K562 (cell line): ENCODE measurements at regions not wholly inside any gene's neighbourhood (a gene's known extent, or its start where the extent isn't known, plus 50 kb on each side); places are given as distances from the start of the nearest gene placed in this dataset.

ENCODE experiments used
- ATAC-seq: fragments of 200-7000 bp; cut with Tn5 transposase; 3 replicates; pipeline ENCODE4 v1.9.1; 2020; ENCODE audit warnings: moderate library complexity
- BruUV-seq: library from RNA; stranded (reverse); fragments of 400-500 nt; replicated peaks from 2 replicates; lab custom pipeline; 2021; lab: Mats Ljungman, UMichigan
- CTCF ChIA-PET: fragments of 300-600 bp; formaldehyde crosslinking; extraction: SDS; loops from one replicate; lab custom pipeline; 2021; ENCODE audit warnings: low intra/inter-chr PET ratio; lab: Yijun Ruan, JAX
- POLR2A ChIA-PET: fragments of 300-600, 350-650 bp; sonication (Branson Sonifier 250); formaldehyde crosslinking; extraction: SDS; loops from one replicate; lab custom pipeline; 2021; ENCODE audit warnings: antibody characterized with exemption, inconsistent platforms; lab: Yijun Ruan, JAX
- DNase-seq, 4 experiments: peaks; one replicate each; pipeline versions ENCODE4 v3.0.0 to v3.0.0-alpha.2; 2011 to 2018; ENCODE audit warnings: low spot score in 3 of 4, mixed read lengths in 3 of 4; ENCODE audit errors: extremely low read depth in 1 of 4
- FAIRE-seq: peaks from 2 replicates; lab custom pipeline; 2011; peaks lifted over from hg19 to GRCh38; lab: Jason Lieb, UNC
- H2AFZ ChIP-seq: 2 replicates; pipeline ENCODE4 v1.6.0; 2011; ENCODE audit warnings: low read depth, low read length, control low read depth, inconsistent platforms
- H3K27ac ChIP-seq: fragments of 200-600 bp; 3 replicates; pipeline ENCODE4 v1.8.0; 2011; ENCODE audit warnings: low read depth, mild to moderate bottlenecking, control low read depth, inconsistent platforms, low read length, moderate library complexity, mixed read lengths; ENCODE audit errors: extremely low read depth
- H3K27me3 ChIP-seq, 2 experiments: fragments of 300-600 bp in 1 of 2; 2 replicates in 1 of 2; 3 replicates in 1 of 2; pipeline versions ENCODE4 v1.6.0 to v1.8.0; 2011; ENCODE audit warnings: inconsistent platforms in 2 of 2, low read length in 2 of 2, mild to moderate bottlenecking in 1 of 2, mixed read lengths in 1 of 2, moderate library complexity in 1 of 2; ENCODE audit not compliant: control insufficient read depth in 2 of 2, insufficient read depth in 2 of 2
- H3K36me3 ChIP-seq: fragments of 300-600 bp; 3 replicates; pipeline ENCODE4 v1.8.0; 2011; ENCODE audit warnings: mild to moderate bottlenecking, low read length, inconsistent platforms; ENCODE audit not compliant: control insufficient read depth, insufficient read depth
- H3K4me1 ChIP-seq, 2 experiments: fragments of 200-600 bp in 1 of 2; replicated peaks in 1 of 2; 2 replicates in 1 of 2; 3 replicates in 1 of 2; pipeline versions ENCODE4 v1.5.1 to v1.8.0; 2011; ENCODE audit warnings: inconsistent platforms in 2 of 2, low read length in 2 of 2, mild to moderate bottlenecking in 1 of 2, mixed read lengths in 1 of 2, moderate library complexity in 1 of 2; ENCODE audit not compliant: control insufficient read depth in 2 of 2, insufficient read depth in 2 of 2
- H3K4me2 ChIP-seq: 2 replicates; pipeline ENCODE4 v1.6.1; 2011; ENCODE audit warnings: low read length, control low read depth, inconsistent platforms, mixed read lengths; ENCODE audit not compliant: insufficient read depth
- H3K4me3 ChIP-seq: fragments of 200-600 bp; sonication (generic), shearing (Covaris generic); 2 replicates; pipeline ENCODE4 v1.5.1; 2016; ENCODE audit warnings: control low read depth, inconsistent platforms
- H3K79me2 ChIP-seq: fragments of 200-600 bp; 3 replicates; pipeline ENCODE4 v1.8.0; 2011; ENCODE audit warnings: low read length, inconsistent platforms; ENCODE audit not compliant: control insufficient read depth, insufficient read depth
- H3K9ac ChIP-seq, 2 experiments: 2 replicates each; pipeline versions ENCODE4 v1.6.0 to v1.6.1; 2011; ENCODE audit warnings: low read depth in 2 of 2, low read length in 2 of 2, control low read depth in 1 of 2, inconsistent platforms in 1 of 2, mild to moderate bottlenecking in 1 of 2, mixed read lengths in 1 of 2; ENCODE audit not compliant: insufficient read depth in 1 of 2
- H3K9me1 ChIP-seq: one replicate; pipeline ENCODE4 v1.6.0; 2011; ENCODE audit warnings: inconsistent platforms, mild to moderate bottlenecking, low read length, moderate library complexity; ENCODE audit not compliant: control insufficient read depth, insufficient read depth
- H3K9me3 ChIP-seq: replicated peaks from 2 replicates; pipeline ENCODE4 v1.5.1; 2011; ENCODE audit warnings: low read depth, low read length, inconsistent platforms; ENCODE audit not compliant: control insufficient read depth, insufficient read depth
- H4K20me1 ChIP-seq: replicated peaks from 2 replicates; pipeline ENCODE4 v1.6.1; 2011; ENCODE audit warnings: low read length, inconsistent platforms, mixed read lengths; ENCODE audit not compliant: control insufficient read depth, insufficient read depth
- CCNT2 ChIP-seq: IDR thresholded peaks from 2 replicates; pipeline ENCODE4 v1.6.1; 2011; ENCODE audit warnings: borderline replicate concordance, low read depth, mild to moderate bottlenecking, moderate library complexity, mixed read lengths, low read length; ENCODE audit not compliant: insufficient read length; ENCODE audit errors: extremely low read depth
- FOXP1 ChIP-seq: sonication (generic); formaldehyde crosslinking; IDR thresholded peaks from 2 replicates; pipeline ENCODE4 v1.8.0; 2022; ENCODE audit warnings: mild to moderate bottlenecking, missing genetic modification reagents
- IRF9 ChIP-seq: fragments of 450-650 bp; IDR thresholded peaks from 2 replicates; pipeline ENCODE4 v1.6.1; 2016; ENCODE audit warnings: missing biosample characterization, missing genetic modification characterization
- JUND ChIP-seq, 2 experiments: IDR thresholded peaks; 2 replicates in 1 of 2; 3 replicates in 1 of 2; pipeline ENCODE4 v1.6.1; 2011; ENCODE audit warnings: borderline replicate concordance in 2 of 2, low read depth in 2 of 2, low read length in 2 of 2, improper control_type of control experiment in 1 of 2, missing biosample characterization in 1 of 2, missing genetic modification characterization in 1 of 2, missing genetic modification reagents in 1 of 2
- RREB1 ChIP-seq: fragments of 250-450 bp; sonication (Bioruptor Pico); IDR thresholded peaks from 2 replicates; pipeline ENCODE4 v1.4.0; 2020
- STAT5A ChIP-seq: IDR thresholded peaks from 2 replicates; pipeline ENCODE4 v1.6.1; 2012; ENCODE audit warnings: low read length, inconsistent platforms, borderline replicate concordance
- ZNF175 ChIP-seq: fragments of 200-800 bp; sonication (Bioruptor generic); IDR thresholded peaks from 2 replicates; pipeline ENCODE4 v1.6.1; 2016; ENCODE audit warnings: low read depth, mild to moderate bottlenecking, missing genetic modification characterization, missing compliant biosample characterization
- WGBS: fragments of 100-300 bp; shearing (Covaris generic); methylation state at CpG from one replicate; pipeline ENCODE4 v1.1.6; 2016; ENCODE audit warnings: low coverage, mixed read lengths; ENCODE audit not compliant: insufficient coverage; ENCODE audit errors: missing lambda C conversion rate; 5-methylcytosine and 5-hydroxymethylcytosine counted together
- in situ Hi-C: fragments of 300-500 bp; cut with MboI; formaldehyde crosslinking; loops from 4 replicates; pipeline ENCODE4 v1.15.0; 2018; ENCODE audit warnings: inconsistent platforms, mixed read lengths
- intact Hi-C: fragments of 100-400 bp; cut with micrococcal nuclease; formaldehyde crosslinking; loops from 2 replicates; pipeline ENCODE4 v1.14.2; 2022

GRCh38 chr19:28471731-28472510 is 741.0 kb downstream of the UQCRFS1 start:
- H3K9me3 ChIP-seq: no peaks in the 10 kb centered on the region
- H3K9ac ChIP-seq: no peak overlapping the region
- TF ChIP-seq RREB1 (CRISPR knock-in tag) (no peak), STAT5A (no peak), ZNF175 (CRISPR knock-in tag) (no peak), CCNT2 (no peak), FOXP1 (CRISPR knock-in tag) (no peak), IRF9 (tag) (no peak), JUND (IDR thresholded peaks at IDR 0.05; ENCODE audit: borderline replicate concordance, low read depth, low read length) (no peak), JUND (tag; IDR thresholded peaks at IDR 0.05; ENCODE audit: borderline replicate concordance, low read depth, low read length) (no peak)
- TF ChIP-seq, all 486 proteins: peak for 0
- Histone ChIP-seq H3K79me2 (peaks cover 96% of the 10 kb centered on the region), H3K27ac (no peak overlapping the region), H3K9me1 (no peaks in the 10 kb centered on the region), H4K20me1 (peaks cover 24% of the 10 kb centered on the region), H3K36me3 (peaks cover 75% of the 10 kb centered on the region; the same call in 2 of the 3 replicates), H3K4me3 (no peak overlapping the region), H3K27me3 (no peaks in the 10 kb centered on the region), H2AFZ (no peak overlapping the region), H3K4me2 (no peak overlapping the region), H3K4me1 (peaks cover 12 to 23% of the 10 kb centered on the region in 2 experiments)
- ATAC-seq (no peak), FAIRE-seq (no peak), DNase-seq (no peak)
- in situ Hi-C loops: no loop called here
- WGBS: 46% methylated on average over 7 of the region's 7 CpGs
- POLR2A ChIA-PET: interaction anchor here (0.7 to 1.5 kb wide), 4 partner anchors 9 to 148 kb away, joined by 3 to 5 read pairs (median 4); no protein-coding TSS in a partner anchor
- no TSS peak for BruUV-seq
- intact Hi-C loops: no loop called here
- CTCF ChIA-PET: no interaction called here
